Cardiac muscle cell (in vitro differentiated cells and primary cell): ENCODE measurements at regions not wholly inside any gene's neighbourhood (a gene's known extent, or its start where the extent isn't known, plus 50 kb on each side); places are given as distances from the start of the nearest gene placed in this dataset.

Experiments
- DNase-seq, 2 donors: peaks; one replicate each; pipeline versions ENCODE4 v3.0.0 to v3.0.0-alpha.2; 2010 to 2017; ENCODE audit warnings: low read depth in 1 of 2, low spot score in 1 of 2
- H3K27ac ChIP-seq: fragments of 200-600 bp; sonication (generic); 2 replicates; pipeline ENCODE4 v1.5.1; 2016
- H3K27me3 ChIP-seq: fragments of 200-600 bp; sonication (generic); 2 replicates; pipeline ENCODE4 v1.6.0; 2016; ENCODE audit warnings: control low read depth
- H3K36me3 ChIP-seq: fragments of 200-600 bp; sonication (generic); 2 replicates; pipeline ENCODE4 v1.5.1; 2016; ENCODE audit warnings: control low read depth
- H3K4me1 ChIP-seq: fragments of 200-600 bp; sonication (generic); 2 replicates; pipeline ENCODE4 v1.8.1; 2017; ENCODE audit warnings: low read depth, mild to moderate bottlenecking, mixed run types
- H3K4me3 ChIP-seq: fragments of 200-600 bp; sonication (generic); 2 replicates; pipeline ENCODE4 v1.5.1; 2016; ENCODE audit warnings: mild to moderate bottlenecking
- H3K9me3 ChIP-seq: fragments of 200-600 bp; sonication (generic); 2 replicates; pipeline ENCODE4 v1.5.1; 2017; ENCODE audit warnings: low read depth, mild to moderate bottlenecking, control low read depth
- CTCF ChIP-seq: IDR thresholded peaks from 2 replicates; pipeline ENCODE4 v1.5.1; 2012; ENCODE audit warnings: low read depth, mild to moderate bottlenecking, low read length

- H3K27me3 ChIP-seq, result no peaks in the 10 kb centered on the region
- H3K4me3 ChIP-seq, result no peak overlapping the region
- no peaks in the 10 kb centered on the region for H3K36me3 ChIP-seq
- TF ChIP-seq CTCF, result no peak
- peaks cover 6% of the 10 kb centered on the region for H3K4me1 ChIP-seq
- H3K27ac ChIP-seq, result no peak overlapping the region
- DNase-seq, result no peak
- H3K9me3 ChIP-seq, result no peaks in the 10 kb centered on the region
Measured at GRCh38 chr4:14880805-14881204, 121.5 kb upstream of the CPEB2 start.

GRCh38 chr4:14883166-14883565, 119.1 kb upstream of the CPEB2 start:
- H3K27ac ChIP-seq, result no peak overlapping the region
- TF ChIP-seq CTCF, result no peak
- H3K4me1 ChIP-seq, result no peaks in the 10 kb centered on the region
- DNase-seq, result no peak
- no peaks in the 10 kb centered on the region for H3K9me3 ChIP-seq
- no peaks in the 10 kb centered on the region for H3K27me3 ChIP-seq
- no peak overlapping the region for H3K4me3 ChIP-seq
- H3K36me3 ChIP-seq, result no peaks in the 10 kb centered on the region

- no peaks in the 10 kb centered on the region for H3K4me1 ChIP-seq
- no peaks in the 10 kb centered on the region for H3K36me3 ChIP-seq
- DNase-seq, result no peak
- H3K9me3 ChIP-seq, result no peaks in the 10 kb centered on the region
- no peaks in the 10 kb centered on the region for H3K27me3 ChIP-seq
- H3K4me3 ChIP-seq, result no peak overlapping the region
- no peak for TF ChIP-seq CTCF
- no peak overlapping the region for H3K27ac ChIP-seq
Measured at GRCh38 chr4:14883661-14884060, 118.6 kb upstream of the CPEB2 start.

GRCh38 chr4:14887842-14888433, 114.3 kb upstream of the CPEB2 start:
- H3K27me3 ChIP-seq, result no peaks in the 10 kb centered on the region
- H3K27ac ChIP-seq, result no peak overlapping the region
- no peak overlapping the region for H3K4me3 ChIP-seq
- no peaks in the 10 kb centered on the region for H3K4me1 ChIP-seq
- no peaks in the 10 kb centered on the region for H3K9me3 ChIP-seq
- H3K36me3 ChIP-seq, result no peaks in the 10 kb centered on the region
- TF ChIP-seq CTCF, result no peak
- no peak for DNase-seq

GRCh38 chr4:14888790-14889572, 113.3 kb upstream of the CPEB2 start:
- Histone ChIP-seq H3K9me3 (no peaks in the 10 kb centered on the region), H3K4me3 (no peak overlapping the region), H3K4me1 (no peaks in the 10 kb centered on the region), H3K36me3 (no peaks in the 10 kb centered on the region), H3K27me3 (no peaks in the 10 kb centered on the region), H3K27ac (no peak overlapping the region)
- no peak for TF ChIP-seq CTCF
- DNase-seq, result no peak
